ENCODE measurements at regions not wholly inside any gene's neighbourhood (a gene's known extent, or its start where the extent isn't known, plus 50 kb on each side); places are given as distances from the start of the nearest gene placed in this dataset.
"Not testable (repeated sequence)": the region's sequence is repeated elsewhere in the genome, so short reads cannot be mapped to it uniquely, and the experiment has no call there.

- not testable (repeated sequence) for TF ChIP-seq CTCF (IDR thresholded peaks at IDR 0.05 in 4 of 5, conservative IDR thresholded peaks at IDR 0.05 in 1 of 5); POLR2A (IDR thresholded peaks at IDR 0.05)
Observed at GRCh38 chr16:29172098-29172724, 187.4 kb downstream of the LAT start.

Measured in gastrocnemius medialis (tissue), 4 donors.